NCI-H2196 (cell line): ENCODE measurements at regions not wholly inside any gene's neighbourhood (a gene's known extent, or its start where the extent isn't known, plus 50 kb on each side); places are given as distances from the start of the nearest gene placed in this dataset.

ENCODE experiments used
- DNase-seq: peaks from one replicate; lab custom pipeline; 2025; ENCODE audit not compliant: unreplicated experiment; lab: John Stamatoyannopoulos, UW

- DNase-seq = no peak
Measured at GRCh38 chr9:99515895-99516656, 294.0 kb downstream of the SEC61B start.

DNA sequence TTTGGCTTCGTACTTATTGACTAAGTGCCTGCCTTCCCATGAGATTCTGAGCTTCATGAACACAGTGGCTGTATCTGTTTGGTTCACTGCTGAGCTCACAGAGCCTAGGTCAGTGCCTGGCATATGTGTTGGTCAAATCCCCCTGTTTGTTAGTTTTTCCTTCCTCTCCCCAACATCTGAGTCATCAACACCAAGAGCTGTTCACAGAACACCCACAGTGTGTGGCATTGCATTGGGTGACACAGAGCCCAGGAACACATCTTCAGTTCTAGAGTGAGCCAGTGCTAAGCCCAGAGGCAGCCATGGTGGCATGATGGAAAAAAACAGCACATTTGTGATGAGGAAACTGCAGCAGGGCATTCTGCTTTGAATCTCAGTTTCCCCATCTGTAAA lies 294.6 kb downstream of the SEC61B start:
- no peak for DNase-seq

DNA sequence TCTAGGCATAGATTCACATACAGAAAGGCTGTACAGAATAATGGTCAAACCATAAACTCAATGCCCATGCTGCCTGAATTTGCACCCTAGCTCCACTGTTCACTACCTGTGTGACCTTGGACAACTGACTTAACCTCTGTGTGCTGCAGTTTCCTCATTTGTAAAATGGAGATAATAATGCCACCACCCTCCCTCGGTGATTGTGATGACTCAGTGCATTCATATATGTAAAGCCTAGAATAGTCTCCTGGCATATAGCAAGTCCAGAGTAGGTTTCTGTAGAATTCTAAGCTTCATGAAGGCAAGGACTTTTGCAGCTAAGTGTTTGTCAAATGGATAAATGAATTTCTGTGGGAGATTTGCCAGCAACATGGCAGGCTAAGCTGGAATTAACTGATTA lies 297.8 kb upstream of the NR4A3 start:
- no peak for DNase-seq

DNA sequence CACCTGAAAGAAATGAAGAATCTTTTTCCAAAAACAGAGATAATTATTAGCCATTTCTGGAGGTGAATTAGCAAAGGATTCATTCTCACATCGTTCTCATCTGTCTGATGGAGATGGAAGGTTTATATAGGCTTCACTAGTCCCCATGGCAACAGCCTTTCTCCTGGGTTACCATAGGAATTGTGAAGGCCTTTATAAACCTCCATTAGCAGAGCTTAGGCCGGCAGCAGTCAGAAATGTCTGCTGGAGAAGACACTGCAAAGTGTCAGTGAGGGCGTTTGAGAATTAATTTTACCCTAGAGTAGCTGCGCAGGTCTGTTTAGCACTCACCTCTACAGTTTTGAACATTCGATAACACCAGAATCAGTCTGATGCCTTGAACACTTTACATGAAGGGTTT lies 290.4 kb upstream of the NR4A3 start:
- no peak for DNase-seq

GRCh38 chr9:99533421-99533820 lies 288.3 kb upstream of the NR4A3 start:
- no peak for DNase-seq

- no peak for DNase-seq
Measured at GRCh38 chr9:99537996-99538395, 283.7 kb upstream of the NR4A3 start.

- no peak for DNase-seq
Measured at GRCh38 chr9:99544526-99544925, 277.2 kb upstream of the NR4A3 start.

DNA sequence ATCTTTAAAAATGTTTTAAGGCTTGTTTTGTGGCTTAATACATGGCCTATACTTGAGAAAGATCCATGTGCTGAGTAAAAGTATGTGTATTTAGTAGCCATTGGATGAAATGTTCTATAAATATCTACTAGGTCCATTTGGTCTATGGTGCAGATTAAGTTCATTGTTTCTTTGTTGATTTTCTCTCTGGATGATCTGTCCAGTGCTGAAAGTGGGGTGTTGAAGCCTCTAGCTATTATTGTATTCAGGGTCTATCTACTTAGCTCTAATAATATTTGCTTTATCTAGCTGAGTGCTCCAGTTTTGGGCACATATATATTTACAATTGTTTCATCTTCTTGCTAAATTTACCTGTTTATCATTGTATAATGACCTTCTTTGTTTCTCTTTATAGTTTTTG lies 272.2 kb upstream of the NR4A3 start:
- no peak for DNase-seq

DNA sequence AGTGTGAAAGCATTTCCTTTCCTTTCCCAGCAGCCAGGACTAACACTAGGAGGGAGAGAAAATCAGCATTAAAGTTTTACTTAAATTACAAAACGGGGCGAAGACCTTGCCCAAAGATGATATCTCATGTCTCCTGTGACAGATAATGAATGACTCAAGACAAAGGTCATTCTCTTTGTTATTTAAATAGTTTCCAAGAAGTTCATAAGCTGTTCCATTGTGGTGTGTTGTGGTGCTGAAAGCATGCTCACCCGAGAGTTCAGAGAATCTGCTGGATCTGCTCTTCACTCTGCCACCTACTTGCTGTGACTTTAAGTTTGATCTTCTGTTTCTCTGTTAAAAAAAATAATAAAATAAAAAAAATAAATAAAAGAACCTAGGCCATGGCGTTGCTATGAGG lies 265.9 kb upstream of the NR4A3 start:
- DNase-seq = no peak

DNA sequence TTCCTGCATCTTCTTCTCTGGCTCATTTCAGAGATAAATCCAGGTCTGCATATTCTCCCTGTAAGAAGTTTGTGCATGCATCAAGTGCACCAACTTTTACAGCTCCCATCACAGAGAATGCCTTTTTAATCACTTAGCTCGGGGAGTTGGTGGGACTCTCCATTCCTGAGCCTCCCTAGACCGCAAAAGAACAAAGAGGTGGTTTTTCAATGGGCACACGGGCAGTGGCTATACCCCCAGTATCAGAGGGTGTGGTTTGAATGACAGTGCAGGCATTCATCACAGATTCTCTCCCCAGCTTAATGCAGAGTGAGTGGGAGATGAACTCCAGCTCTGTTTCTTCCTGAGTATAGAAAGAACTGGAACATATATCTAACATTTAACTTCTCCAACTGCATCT lies 264.7 kb upstream of the NR4A3 start:
- DNase-seq = no peak

DNA sequence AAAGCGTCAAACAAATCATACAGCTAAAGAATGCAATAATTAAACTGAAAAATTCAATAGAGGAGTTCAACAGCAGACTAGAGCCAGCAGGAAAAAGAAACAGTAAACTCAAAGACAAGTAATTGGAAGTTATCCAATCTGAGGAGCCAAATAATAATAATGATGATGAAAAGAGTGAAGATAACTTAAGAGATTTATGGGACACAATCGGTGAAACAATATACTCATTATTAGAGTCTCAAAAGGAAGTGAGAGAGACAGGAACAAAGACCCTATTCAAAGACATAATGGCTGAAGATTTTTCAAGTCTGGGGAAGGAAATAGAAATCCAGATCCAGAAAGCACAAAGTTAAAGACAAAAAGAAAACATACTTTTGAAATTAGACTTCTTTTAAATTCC lies 263.9 kb upstream of the NR4A3 start:
- DNase-seq = no peak

DNA sequence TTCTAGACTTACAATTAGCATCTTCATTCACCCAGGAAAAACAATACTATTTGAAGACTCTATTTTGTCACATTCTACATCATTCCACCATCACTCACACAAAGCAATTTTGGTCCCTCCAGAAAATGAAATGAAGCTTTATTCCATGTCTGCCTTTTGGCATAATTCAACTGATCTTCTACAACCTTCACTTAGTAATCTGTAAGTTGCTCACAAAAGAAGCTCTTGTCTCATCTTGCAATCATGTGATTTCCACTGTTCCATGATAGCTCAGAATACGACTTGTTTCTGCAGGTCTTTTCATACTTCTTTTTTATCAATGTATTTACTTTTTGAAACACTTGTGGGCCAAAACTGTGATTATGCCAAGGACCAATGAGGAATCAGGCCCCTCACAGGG lies 261.9 kb upstream of the NR4A3 start:
- DNase-seq = no peak

DNA sequence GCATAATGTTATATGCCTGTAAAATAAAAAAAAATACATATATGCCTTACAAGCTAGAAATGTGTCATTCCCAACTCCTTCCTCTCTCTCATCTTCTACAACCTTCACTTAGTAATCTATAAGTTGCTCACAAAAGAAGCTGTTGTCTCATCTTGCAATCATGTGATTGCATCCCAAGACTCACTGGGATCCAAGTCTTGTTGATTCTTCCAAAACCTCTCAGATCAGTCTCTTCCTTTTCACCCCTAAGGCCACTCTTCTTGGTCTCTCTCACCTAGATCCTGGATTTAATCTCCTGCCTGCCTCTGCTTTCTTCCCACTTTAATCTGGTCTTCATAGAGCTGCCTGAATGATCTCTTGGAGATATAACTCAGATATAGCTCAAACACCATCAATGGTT lies 261.1 kb upstream of the NR4A3 start:
- DNase-seq = no peak

GRCh38 chr9:99561509-99561917 lies 260.2 kb upstream of the NR4A3 start:
- no peak for DNase-seq

DNA sequence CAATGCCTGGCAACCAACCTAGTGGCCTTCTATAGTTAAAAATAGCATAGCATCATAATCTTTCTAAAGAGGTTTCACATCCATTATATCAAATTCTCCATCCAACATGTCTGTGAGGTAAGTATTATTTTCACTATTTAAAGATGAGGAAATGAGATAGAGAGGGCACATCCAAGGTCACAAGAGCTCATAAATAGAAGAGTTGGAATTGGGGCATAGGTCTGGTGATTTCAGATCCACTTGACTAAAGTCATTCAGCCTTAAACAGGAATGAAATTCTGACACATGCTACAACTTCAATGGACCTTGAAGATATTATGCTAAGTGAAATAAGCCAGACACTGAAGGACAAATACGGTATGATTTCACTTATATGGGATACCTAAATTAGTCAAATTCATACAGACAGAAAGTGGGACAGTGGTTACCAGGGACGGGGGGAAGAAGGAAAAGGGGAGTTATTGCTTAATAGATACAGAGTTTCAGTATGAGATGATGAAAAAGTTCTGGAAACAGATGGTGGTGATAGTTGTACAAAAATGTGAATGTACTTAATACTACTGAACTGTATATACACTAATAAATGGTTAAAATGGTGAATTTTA lies 259.6 kb upstream of the NR4A3 start:
- DNase-seq = no peak

DNA sequence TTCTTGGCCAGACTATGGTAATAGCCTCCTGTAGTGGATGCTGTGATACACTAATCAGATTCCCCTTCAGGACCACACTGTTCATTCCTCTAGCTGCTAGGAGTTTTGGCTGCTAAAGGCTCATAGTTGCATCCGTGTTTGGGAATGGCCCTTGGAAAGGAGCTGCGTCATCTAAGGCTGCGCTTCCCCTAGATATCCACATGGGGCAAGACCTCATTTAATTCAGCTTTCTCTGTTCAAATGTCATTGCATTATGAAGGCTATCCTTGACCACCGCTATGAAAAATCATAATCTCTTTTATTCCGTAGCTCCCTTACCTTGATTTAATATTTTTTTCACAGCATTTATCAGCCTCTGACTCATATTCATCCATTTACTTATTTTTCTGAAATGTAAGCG lies 258.3 kb upstream of the NR4A3 start:
- no peak for DNase-seq

DNA sequence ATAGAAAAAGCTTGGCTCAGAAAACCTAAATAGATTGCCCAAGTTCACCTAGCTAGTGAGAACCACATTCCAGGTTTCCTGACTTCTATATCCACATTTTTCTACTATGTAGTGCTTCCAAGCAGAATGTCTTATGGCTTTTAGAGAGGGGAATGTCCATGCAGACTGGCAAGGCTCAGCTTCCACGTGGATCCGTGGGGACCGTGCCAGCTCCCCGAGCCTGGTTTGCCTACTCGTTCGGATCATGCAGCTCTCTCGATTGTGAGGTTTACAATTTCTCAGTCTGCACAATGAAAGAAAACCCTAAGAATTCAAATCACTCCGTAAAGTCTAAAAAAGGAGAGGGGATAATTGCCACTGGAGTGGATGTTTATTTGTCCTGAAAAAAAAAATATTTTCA lies 256.5 kb upstream of the NR4A3 start:
- no peak for DNase-seq

DNA sequence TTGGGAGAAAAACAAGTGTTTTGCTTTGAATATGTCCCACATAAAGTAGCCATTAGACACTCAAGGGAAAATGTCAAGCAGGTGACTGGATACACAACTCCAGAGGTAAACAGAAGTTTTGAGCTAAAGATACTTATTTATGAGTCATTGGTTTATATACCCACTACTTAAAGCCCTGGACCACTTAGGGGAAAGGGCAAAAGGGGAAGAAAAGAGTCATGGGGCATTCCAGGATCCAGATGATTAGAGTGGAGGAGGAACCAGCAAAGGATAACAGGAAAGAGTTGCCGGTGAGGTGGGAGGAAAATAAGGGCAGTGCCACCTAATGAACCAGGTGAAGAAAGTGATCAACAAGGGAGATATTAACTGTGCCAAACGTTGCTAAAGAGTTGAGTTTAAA lies 254.2 kb upstream of the NR4A3 start:
- DNase-seq = no peak

DNA sequence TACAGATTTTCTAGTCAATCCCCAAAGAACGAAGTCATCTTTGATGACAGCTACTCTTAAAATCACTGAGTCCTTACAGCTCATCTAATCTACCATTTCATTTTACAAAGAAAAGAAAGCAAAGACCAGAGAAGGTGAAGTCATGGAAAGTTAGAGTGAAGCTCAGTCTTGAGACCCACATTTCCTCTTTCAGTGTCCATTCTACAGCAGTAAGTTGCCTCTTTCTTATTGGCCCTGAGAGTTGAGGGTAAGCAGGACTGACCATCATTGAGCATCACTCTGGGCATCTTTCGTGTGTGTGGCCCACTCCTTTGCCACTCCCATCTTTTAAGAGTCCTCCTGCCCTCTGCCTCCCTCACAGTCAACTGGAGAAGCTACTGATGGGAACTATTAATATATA lies 251.8 kb upstream of the NR4A3 start:
- DNase-seq = no peak

DNA sequence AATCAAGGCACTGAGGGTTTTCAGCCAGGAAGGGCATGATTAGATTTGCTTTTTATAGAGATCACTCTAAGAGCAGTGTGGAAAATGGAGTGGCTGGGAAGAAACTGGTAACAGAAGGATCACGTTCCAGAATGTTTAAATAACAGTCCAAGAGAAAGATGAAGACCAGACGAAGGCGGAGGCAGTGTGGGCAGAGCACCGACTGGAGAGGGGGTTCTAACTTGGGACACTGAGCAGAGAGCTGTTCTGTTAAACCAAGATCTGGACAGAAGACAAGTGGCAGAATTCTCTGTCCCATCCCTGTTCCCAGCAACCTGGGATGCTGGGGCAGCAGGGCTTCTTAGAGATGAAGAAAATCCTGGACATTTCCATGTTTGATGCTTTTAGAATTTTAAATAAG lies 249.1 kb upstream of the NR4A3 start:
- DNase-seq = no peak

- DNase-seq = no peak
Measured at GRCh38 chr9:99573085-99573484, 248.6 kb upstream of the NR4A3 start.

- DNase-seq = no peak
Measured at GRCh38 chr9:99573886-99574285, 247.8 kb upstream of the NR4A3 start.

GRCh38 chr9:99576002-99576401 lies 245.7 kb upstream of the NR4A3 start:
- no peak for DNase-seq
